HG03565 (cell line): ENCODE measurements at regions not wholly inside any gene's neighbourhood (a gene's known extent, or its start where the extent isn't known, plus 50 kb on each side); places are given as distances from the start of the nearest gene placed in this dataset.
"Not testable (repeated sequence)": the region's sequence is repeated elsewhere in the genome, so short reads cannot be mapped to it uniquely, and the experiment has no call there.

Experiments used
- ATAC-seq: cut with Tn5 transposase; IDR thresholded peaks from one replicate; pipeline ENCODE4 v1.9.1; 2021; ENCODE audit warnings: mild to moderate bottlenecking, moderate library complexity; ENCODE audit not compliant: unreplicated experiment

- ATAC-seq: no peak
Measured at GRCh38 chr2:6089474-6089873, 397.3 kb downstream of the SOX11 start.

- no peak for ATAC-seq
Measured at GRCh38 chr2:6103372-6103771, 411.2 kb downstream of the SOX11 start.

DNA sequence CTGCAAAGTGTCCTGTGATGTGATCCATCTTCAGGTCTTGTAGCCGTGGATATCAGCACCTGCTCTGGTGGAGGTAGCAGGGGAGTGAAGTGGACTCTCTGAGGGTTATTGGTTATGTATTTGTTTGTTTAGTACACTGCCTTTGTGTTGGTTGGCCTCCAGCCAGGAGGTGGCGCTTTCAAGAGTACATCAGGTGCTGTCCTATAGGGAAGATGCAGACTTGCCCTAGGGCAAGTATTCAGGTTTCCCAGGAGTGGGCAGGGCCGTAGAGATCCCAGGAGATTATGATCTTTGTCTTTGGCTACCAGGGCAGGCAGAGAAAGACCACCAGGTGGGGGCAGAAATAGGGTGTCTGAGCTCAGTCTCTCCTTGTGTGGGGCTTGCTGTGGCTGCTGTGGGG, 411.8 kb downstream of the SOX11 start:
- ATAC-seq: no peak

DNA sequence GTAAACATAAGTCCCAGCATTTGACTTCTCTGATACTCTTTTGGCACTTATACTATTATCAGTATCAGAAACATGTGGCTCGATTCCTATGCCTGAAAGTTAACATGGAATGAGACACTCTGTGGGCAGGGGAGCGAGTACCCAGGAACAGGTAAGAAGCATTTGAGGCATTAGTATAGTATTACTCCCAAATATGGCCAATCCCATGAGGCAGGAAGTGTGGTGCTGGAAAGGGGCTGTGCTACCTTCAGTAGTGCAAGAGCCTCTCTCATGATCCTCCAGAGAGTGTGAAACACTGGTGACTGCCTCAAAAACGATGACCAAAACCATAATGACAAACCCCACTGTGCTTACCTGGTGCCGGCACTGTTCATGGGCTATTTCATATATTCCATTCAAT, 415.1 kb downstream of the SOX11 start:
- no peak for ATAC-seq

DNA sequence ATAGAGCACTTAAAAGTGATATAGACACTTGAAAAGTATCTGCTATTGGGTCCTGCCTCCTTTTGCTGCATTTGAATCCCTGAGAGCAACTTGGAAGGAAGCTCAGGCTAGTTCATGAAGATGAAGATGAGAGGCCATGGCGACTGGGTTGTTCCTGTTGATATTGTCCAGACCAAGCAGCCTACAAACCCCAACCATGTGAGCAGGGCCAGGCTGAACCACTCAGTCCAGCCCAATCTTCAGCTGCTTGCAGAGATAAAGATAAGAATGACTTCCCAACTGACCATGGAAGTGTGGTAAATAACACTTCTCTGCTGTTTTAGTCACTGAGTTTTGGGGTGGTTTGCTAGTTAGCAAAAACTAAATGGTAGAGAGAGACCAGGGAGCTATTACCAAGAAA, 417.6 kb downstream of the SOX11 start:
- no peak for ATAC-seq

GRCh38 chr2:6111781-6112261, 419.6 kb downstream of the SOX11 start:
- no peak for ATAC-seq

GRCh38 chr2:6113786-6114185, 421.6 kb downstream of the SOX11 start:
- no peak for ATAC-seq

GRCh38 chr2:6127718-6128117, 435.5 kb downstream of the SOX11 start:
- no peak for ATAC-seq

GRCh38 chr2:6139142-6139541, 447.0 kb downstream of the SOX11 start:
- no peak for ATAC-seq

DNA sequence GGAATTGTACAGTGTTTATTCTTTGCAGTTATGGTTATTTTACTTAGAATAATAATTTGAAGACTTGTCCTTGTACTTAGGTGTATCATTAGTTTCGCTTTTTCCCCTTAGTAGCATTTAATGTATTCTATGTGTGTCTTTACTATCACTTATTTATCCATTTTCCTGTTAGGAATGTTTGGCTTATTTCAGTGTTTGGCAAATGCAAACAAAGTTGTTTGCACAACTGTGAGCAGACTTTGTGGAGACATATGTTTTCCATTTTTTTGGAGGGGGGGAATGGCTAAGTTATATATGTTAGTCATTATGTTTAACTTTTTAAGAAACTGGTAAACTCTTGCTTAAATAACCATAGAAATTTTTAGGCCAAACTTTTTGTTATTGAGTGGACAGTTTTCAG, 447.7 kb downstream of the SOX11 start:
- no peak for ATAC-seq

DNA sequence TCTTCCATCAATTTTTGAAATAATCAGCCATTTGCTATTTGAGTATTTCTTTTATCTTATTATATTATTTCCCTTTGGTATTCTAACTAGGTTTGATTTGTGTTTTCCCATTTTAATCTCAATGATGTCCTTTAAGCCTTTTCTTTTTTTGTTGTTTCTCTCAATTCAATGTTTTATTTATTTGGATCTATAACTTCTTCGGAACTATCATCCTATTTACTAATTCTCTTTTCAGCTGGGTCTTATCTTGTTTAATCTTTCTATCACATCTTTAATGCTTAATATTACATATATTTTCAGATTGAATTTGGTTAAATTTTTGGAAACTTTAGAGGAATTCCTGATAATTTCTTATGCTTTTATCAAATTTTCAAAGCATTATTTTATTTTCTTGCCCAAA, 448.3 kb downstream of the SOX11 start:
- no peak for ATAC-seq

GRCh38 chr2:6143812-6144211, 451.6 kb downstream of the SOX11 start:
- no peak for ATAC-seq

GRCh38 chr2:6147215-6147614, 455.0 kb downstream of the SOX11 start:
- not testable (repeated sequence) for ATAC-seq

- no peak for ATAC-seq
Measured at GRCh38 chr2:6148882-6149281, 456.7 kb downstream of the SOX11 start.

DNA sequence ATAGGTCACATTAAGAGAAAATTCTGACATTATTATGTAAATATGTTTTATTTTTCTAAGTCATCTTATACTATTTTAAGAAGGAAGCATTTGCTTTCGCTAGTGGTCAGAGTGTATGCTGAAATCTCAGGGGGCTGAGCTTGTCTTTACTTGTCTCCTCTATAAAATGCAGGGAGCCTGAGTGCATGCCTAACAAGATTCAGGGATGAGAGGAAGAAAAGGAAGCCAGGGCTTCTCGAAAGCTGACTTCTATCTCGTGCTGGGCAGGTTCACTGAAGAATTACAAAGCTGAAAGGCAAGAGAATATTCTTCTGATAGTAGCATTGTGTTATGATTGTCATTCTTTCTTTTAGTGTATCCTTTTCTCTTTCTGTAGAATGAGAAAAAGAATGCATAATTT, 467.4 kb downstream of the SOX11 start:
- ATAC-seq: no peak

DNA sequence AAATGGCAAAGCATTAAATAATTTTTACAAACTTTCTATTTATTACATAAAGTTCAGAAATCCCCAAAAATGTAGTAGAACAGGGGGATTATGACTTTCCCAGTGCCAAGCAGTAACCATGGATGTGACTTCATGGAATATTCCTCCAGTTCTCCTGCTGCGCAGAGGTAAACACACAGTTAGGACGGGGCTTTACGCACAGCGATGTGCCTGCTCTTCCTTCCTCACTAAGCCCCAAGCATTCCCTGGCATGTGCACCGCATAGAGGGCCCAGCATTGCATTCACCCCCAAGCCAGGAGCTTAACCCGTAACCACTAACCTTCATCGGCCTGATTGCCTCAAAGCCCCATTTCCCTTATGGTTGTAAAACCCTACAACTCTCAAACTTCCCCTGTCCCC, 471.7 kb downstream of the SOX11 start:
- ATAC-seq: no peak

GRCh38 chr2:6164986-6165747, 473.0 kb downstream of the SOX11 start:
- no peak for ATAC-seq

DNA sequence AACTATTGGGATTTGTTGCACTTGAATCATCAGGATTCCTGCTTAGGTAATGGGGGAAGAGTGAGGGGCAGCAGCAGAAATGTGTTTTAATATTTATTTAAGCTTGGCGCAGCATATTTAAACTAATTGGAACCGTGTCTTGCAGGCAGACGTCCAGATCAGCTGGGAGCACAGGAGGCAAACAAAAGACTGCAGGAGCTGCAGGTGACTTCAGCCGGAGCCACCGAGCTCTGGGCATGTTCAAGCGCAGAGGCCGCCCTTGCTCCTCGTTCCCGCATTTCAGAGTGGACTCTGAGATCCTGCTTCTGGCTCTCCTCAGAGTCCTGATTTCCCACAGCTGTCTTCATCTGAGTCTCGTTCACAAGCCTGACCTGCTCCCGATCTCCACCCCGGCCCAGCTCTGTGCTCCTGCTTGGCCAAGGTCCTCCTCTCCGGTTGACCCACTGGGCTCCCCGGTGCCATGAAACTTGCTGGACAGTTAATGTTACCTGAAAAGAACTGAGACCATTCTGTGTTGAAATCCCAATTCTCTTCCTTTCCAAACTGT, 475.5 kb downstream of the SOX11 start:
- no peak for ATAC-seq

DNA sequence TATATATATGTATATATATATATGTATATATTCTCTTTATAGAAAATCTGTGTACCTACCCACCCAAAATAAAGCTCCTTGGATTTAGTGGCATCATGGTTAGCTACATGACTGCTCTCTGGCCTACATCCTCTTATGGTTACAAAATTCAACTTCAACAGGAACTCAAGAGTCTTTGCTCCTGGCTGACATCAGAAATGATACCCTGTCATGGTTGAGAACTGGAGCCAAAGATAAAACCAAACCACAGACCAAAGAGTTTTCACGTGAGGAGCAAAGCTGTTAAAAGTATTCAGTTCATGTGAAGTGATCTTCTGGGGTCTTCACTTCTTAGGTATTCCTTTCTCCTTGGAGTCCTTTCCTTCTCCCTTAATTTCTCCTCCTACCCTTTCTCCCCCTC, 476.3 kb downstream of the SOX11 start:
- no peak for ATAC-seq

GRCh38 chr2:6171294-6171693, 479.1 kb downstream of the SOX11 start:
- ATAC-seq: no peak

DNA sequence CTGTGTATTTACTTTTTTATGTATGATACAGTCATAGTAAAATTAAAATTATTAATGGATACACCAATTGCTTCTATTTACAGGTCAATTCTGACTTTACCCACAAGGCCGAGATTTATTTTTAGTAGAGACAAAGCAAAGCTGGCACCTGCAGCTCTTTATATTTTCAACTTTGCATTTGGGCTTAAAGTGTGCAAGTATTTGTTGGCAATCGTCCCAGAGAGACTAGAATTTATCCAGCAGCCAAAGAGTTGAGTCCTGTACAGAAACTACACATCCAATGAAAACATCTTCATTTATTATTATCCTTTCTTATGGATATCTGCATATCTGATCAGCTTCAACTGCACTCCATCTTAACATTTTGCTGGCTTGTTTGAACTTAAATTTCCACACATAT, 485.6 kb downstream of the SOX11 start:
- ATAC-seq: no peak

DNA sequence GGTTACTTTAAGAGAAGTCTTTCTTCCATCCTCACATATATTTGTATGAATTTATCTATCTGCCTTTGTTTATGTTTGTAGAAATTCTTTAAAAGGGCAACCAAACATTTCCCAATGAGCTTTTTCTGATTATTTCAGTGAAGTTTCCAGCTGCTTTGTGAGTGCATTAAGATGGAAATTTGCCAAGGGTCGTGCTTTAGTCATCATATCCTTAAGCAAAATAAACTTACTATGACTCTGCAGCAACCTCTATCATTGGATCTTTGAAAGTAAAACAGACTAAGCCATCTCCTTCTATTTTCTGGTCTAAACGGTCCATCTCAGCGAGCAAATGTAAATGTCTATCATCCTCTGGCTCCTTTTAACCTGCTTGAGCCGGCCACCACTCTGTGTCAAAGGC, 489.3 kb downstream of the SOX11 start:
- ATAC-seq: no peak

- no peak for ATAC-seq
Measured at GRCh38 chr2:6181926-6182325, 489.7 kb downstream of the SOX11 start.
